Endothelial cell of umbilical vein (primary cell): ENCODE measurements at regions not wholly inside any gene's neighbourhood (a gene's known extent, or its start where the extent isn't known, plus 50 kb on each side); places are given as distances from the start of the nearest gene placed in this dataset.

Experiments used
- BruUV-seq: library from RNA; stranded (reverse); fragments of 400-500 nt; replicated peaks from 2 replicates; lab custom pipeline; 2021; lab: Mats Ljungman, UMichigan
- CTCF ChIA-PET: fragments of 300-600, 350-600 bp; sonication (Branson Sonifier 250); formaldehyde crosslinking; loops from one replicate; lab custom pipeline; 2021; ENCODE audit warnings: antibody characterized with exemption, inconsistent platforms; lab: Charles Lee
- POLR2A ChIA-PET: fragments of 300-600, 350-600 bp; sonication (Branson Sonifier 250); formaldehyde crosslinking; loops from one replicate; lab custom pipeline; 2021; ENCODE audit warnings: antibody characterized with exemption, inconsistent platforms; lab: Charles Lee
- DNase-seq: peaks from one replicate; pipeline ENCODE4 v3.0.0-alpha.2; 2011; ENCODE audit warnings: low read depth, low spot score
- FAIRE-seq: peaks from 2 replicates; lab custom pipeline; 2011; peaks lifted over from hg19 to GRCh38; lab: Jason Lieb, UNC
- H2AFZ ChIP-seq: 2 replicates; pipeline ENCODE4 v1.6.0; 2012; ENCODE audit warnings: low read depth, low read length, control low read depth, inconsistent platforms
- H3K27ac ChIP-seq: 2 replicates; pipeline ENCODE4 v1.5.1; 2011; ENCODE audit warnings: low read depth, mild to moderate bottlenecking, control low read depth, low read length, moderate library complexity; ENCODE audit not compliant: insufficient read depth
- H3K27me3 ChIP-seq, 2 experiments: 2 replicates each; pipeline versions ENCODE4 v1.6.0 to v1.6.1; 2011; ENCODE audit warnings: low read length in 2 of 2, mixed read lengths in 1 of 2; ENCODE audit not compliant: control insufficient read depth in 2 of 2, insufficient read depth in 2 of 2
- H3K36me3 ChIP-seq, 2 experiments: 2 replicates in 1 of 2; 3 replicates in 1 of 2; pipeline ENCODE4 v1.5.1; 2011; ENCODE audit warnings: low read length in 2 of 2, mild to moderate bottlenecking in 1 of 2, moderate library complexity in 1 of 2; ENCODE audit not compliant: control insufficient read depth in 2 of 2, insufficient read depth in 2 of 2; ENCODE audit errors: extremely low read depth in 1 of 2
- H3K4me1 ChIP-seq: 3 replicates; pipeline ENCODE4 v1.5.1; 2011; ENCODE audit warnings: mild to moderate bottlenecking, low read length; ENCODE audit not compliant: control insufficient read depth, insufficient read depth; ENCODE audit errors: extremely low read depth
- H3K4me2 ChIP-seq: 2 replicates; pipeline ENCODE4 v1.6.1; 2011; ENCODE audit warnings: low read length, control low read depth, mixed read lengths; ENCODE audit not compliant: insufficient read depth
- H3K4me3 ChIP-seq, 3 experiments: fragments of 200-600 bp in 1 of 3; sonication (generic), shearing (Covaris generic) in 1 of 3; replicated peaks in 1 of 3; 2 replicates each; pipeline ENCODE4 v1.5.1; 2011 to 2016; ENCODE audit warnings: control low read depth in 3 of 3, low read length in 3 of 3, mild to moderate bottlenecking in 2 of 3, inconsistent platforms in 1 of 3, low read depth in 1 of 3, moderate library complexity in 1 of 3; ENCODE audit not compliant: insufficient read depth in 1 of 3
- H3K79me2 ChIP-seq: 2 replicates; pipeline ENCODE4 v1.6.0; 2012; ENCODE audit warnings: low read length, inconsistent platforms; ENCODE audit not compliant: control insufficient read depth, insufficient read depth
- H3K9ac ChIP-seq: replicated peaks from 2 replicates; pipeline ENCODE3; 2011; ENCODE audit warnings: low read length, control low read depth; ENCODE audit not compliant: insufficient read depth; ENCODE audit errors: extremely low read depth
- H3K9me1 ChIP-seq: replicated peaks from 3 replicates; pipeline ENCODE4 v1.6.0; 2011; ENCODE audit warnings: mild to moderate bottlenecking, low read length; ENCODE audit not compliant: control insufficient read depth, insufficient read depth; ENCODE audit errors: extremely low read depth
- H3K9me3 ChIP-seq: replicated peaks from 2 replicates; pipeline ENCODE4 v1.5.1; 2012; ENCODE audit warnings: low read length, inconsistent platforms; ENCODE audit not compliant: control insufficient read depth, insufficient read depth
- H4K20me1 ChIP-seq: replicated peaks from 2 replicates; pipeline ENCODE3; 2011; ENCODE audit warnings: mild to moderate bottlenecking, low read length; ENCODE audit not compliant: control insufficient read depth, insufficient read depth; ENCODE audit errors: extremely low read depth
- CTCF ChIP-seq, 2 donors: IDR thresholded peaks; 1 replicate in 1 of 2; 2 replicates in 1 of 2; pipeline ENCODE4 v1.5.1; 2011; ENCODE audit warnings: low read length in 2 of 2, mild to moderate bottlenecking in 2 of 2, moderate library complexity in 2 of 2, control low read depth in 1 of 2, inconsistent platforms in 1 of 2, low read depth in 1 of 2; ENCODE audit not compliant: insufficient read depth in 1 of 2; ENCODE audit errors: extremely low read depth in 1 of 2
- EZH2 ChIP-seq: IDR thresholded peaks from 2 replicates; pipeline ENCODE4 v1.6.1; 2012; ENCODE audit warnings: borderline replicate concordance, low read depth, mild to moderate bottlenecking, moderate library complexity, low read length, inconsistent platforms; ENCODE audit not compliant: severe bottlenecking
- FOS ChIP-seq: IDR thresholded peaks from 2 replicates; pipeline ENCODE4 v1.6.1; 2011; ENCODE audit warnings: mild to moderate bottlenecking, low read length, moderate library complexity, borderline replicate concordance; ENCODE audit not compliant: insufficient read depth
- GATA2 ChIP-seq: IDR thresholded peaks from 2 replicates; pipeline ENCODE4 v1.7.0; 2011; ENCODE audit warnings: low read depth, mild to moderate bottlenecking, moderate library complexity, mixed read lengths, low read length; ENCODE audit not compliant: insufficient read length, insufficient read depth
- JUN ChIP-seq: IDR thresholded peaks from 2 replicates; pipeline ENCODE4 v1.6.1; 2011; ENCODE audit warnings: borderline replicate concordance, low read depth; ENCODE audit not compliant: insufficient read length, insufficient read depth
- MYC ChIP-seq: IDR thresholded peaks from one replicate; pipeline ENCODE4 v1.6.1; 2011; ENCODE audit warnings: mild to moderate bottlenecking, low read depth, low read length
- POLR2A ChIP-seq: IDR thresholded peaks from 2 replicates; pipeline ENCODE4 v1.6.1; 2012; ENCODE audit warnings: low read depth, mild to moderate bottlenecking, control low read depth, low read length
- POLR2AphosphoS5 ChIP-seq: IDR thresholded peaks from 2 replicates; pipeline ENCODE4 v1.6.1; 2012; ENCODE audit warnings: low read depth, mild to moderate bottlenecking, control low read depth, low read length, moderate library complexity; ENCODE audit not compliant: insufficient read depth
- dilution Hi-C: fragments of 300-500 bp; cut with MboI; formaldehyde crosslinking; loops from one replicate; pipeline ENCODE4 v1.15.0; 2019; ENCODE audit warnings: low sequenced_read_pairs; ENCODE audit not compliant: extremely low pct_ligation_motif_present
- intact Hi-C: fragments of 100-400 bp; cut with micrococcal nuclease; formaldehyde crosslinking; loops from one replicate; pipeline ENCODE4 v1.10.0; 2022
- TF ChIP-seq, protein P1 (sequence below): IDR thresholded peaks from 2 replicates; pipeline ENCODE4 v1.6.1; 2011; ENCODE audit not compliant: insufficient read depth, insufficient read length

DNA sequence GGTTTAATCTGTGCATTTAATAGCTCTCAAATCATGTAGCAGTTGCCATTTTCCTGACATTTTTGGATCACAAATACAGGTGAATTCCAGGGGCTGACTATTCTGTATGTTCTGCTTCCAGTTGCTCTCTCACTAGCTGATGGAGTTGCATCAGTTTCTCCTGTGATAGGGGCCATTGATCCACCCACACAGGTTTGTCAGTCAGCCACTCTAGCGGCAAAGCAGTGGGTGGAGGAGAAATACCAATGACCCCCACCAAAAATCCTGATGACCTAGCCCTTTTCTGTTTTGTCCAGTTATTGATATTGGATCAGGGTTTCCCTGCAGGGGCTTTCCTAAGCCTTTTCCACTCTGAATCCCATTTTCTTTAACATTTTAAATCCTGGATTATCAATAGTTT is 72.3 kb upstream of the BTN3A2 start:
- TF ChIP-seq JUN (no peak), MYC (no peak), GATA2 (no peak), POLR2A (no peak), CTCF (IDR thresholded peaks at IDR 0.05; ENCODE audit: extremely low read depth in 1 of 2, insufficient read depth in 1 of 2, low read depth in 1 of 2, low read length in 2 of 2) (no peak), POLR2AphosphoS5 (no peak), FOS (no peak), EZH2 (no peak)
- TF ChIP-seq, protein P1, sequence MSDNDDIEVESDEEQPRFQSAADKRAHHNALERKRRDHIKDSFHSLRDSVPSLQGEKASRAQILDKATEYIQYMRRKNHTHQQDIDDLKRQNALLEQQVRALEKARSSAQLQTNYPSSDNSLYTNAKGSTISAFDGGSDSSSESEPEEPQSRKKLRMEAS: no peak
- Histone ChIP-seq H3K9ac (no peak overlapping the region), H3K9me3 (no peaks in the 10 kb centered on the region), H3K27me3 (peaks cover 2 to 12% of the 10 kb centered on the region in 2 experiments), H3K27ac (no peak overlapping the region), H3K4me2 (no peak overlapping the region), H3K4me3 (no peak overlapping the region), H4K20me1 (no peaks in the 10 kb centered on the region), H3K79me2 (no peaks in the 10 kb centered on the region), H3K4me1 (peaks cover 8% of the 10 kb centered on the region), H2AFZ (no peak overlapping the region), H3K9me1 (no peaks in the 10 kb centered on the region), H3K36me3 (no peaks in the 10 kb centered on the region)
- DNase-seq (no peak), FAIRE-seq (no peak)
- intact Hi-C loops (no loop called here), dilution Hi-C loops (no loop called here)
- no TSS peak for BruUV-seq
- CTCF ChIA-PET: no interaction called here
- POLR2A ChIA-PET: no interaction called here
